NB4 (cell line): ENCODE measurements at regions not wholly inside any gene's neighbourhood (a gene's known extent, or its start where the extent isn't known, plus 50 kb on each side); places are given as distances from the start of the nearest gene placed in this dataset.

Experiments used
- DNase-seq: peaks from one replicate; pipeline ENCODE4 v3.0.0; 2010; ENCODE audit warnings: low read depth
- H3K4me3 ChIP-seq: one replicate; pipeline ENCODE4 v1.5.1; 2011; ENCODE audit warnings: mild to moderate bottlenecking, low read depth, low read length, moderate library complexity
- MAX ChIP-seq: IDR thresholded peaks from 2 replicates; pipeline ENCODE4 v1.6.1; 2011; ENCODE audit warnings: low read depth, low read length
- MYC ChIP-seq: IDR thresholded peaks from 2 replicates; pipeline ENCODE4 v1.6.1; 2011; ENCODE audit warnings: low read depth, low read length
- POLR2A ChIP-seq: IDR thresholded peaks from 2 replicates; pipeline ENCODE4 v1.6.1; 2011; ENCODE audit warnings: mild to moderate bottlenecking; ENCODE audit not compliant: insufficient read length; ENCODE audit errors: extremely low read depth
- TF ChIP-seq, protein P1 (sequence below): IDR thresholded peaks from one replicate; pipeline ENCODE4 v1.5.1; 2012; ENCODE audit warnings: low read depth, low read length

DNA sequence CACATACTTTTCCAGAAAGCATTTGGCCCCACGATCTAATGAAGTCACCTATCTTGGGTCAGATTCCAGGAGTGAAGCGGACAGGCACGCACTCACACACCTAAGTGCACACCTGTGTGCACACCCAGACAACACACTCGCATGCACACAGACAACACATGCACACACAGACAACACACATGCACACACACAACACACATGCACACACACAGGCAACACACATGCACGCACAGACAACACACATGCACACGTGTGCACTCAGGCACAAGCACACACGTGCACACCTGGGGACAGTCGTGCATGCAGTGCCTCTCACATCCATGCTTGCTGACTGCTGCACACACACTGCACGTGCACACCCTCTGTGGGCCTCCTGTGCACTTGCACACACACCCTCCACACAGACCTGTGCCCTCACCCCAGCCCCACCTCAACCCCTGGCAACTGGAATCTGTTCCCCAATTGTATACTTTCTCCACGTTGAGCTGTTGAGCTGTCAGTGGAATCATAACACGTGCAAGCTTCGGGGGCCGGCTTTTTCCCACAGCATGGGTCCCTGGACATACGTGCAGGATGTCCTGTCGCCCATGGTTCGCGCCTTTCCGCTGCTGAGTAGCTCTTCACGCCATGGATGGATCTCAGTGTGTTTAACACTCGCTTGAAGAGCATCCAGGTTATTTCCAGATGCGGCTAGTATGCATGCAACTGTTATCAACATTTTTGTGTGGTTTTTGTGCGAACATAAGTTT lies 55.3 kb upstream of the CFAP46 start:
- TF ChIP-seq MYC (no peak), MAX (no peak), POLR2A (no peak)
- TF ChIP-seq, protein P1, sequence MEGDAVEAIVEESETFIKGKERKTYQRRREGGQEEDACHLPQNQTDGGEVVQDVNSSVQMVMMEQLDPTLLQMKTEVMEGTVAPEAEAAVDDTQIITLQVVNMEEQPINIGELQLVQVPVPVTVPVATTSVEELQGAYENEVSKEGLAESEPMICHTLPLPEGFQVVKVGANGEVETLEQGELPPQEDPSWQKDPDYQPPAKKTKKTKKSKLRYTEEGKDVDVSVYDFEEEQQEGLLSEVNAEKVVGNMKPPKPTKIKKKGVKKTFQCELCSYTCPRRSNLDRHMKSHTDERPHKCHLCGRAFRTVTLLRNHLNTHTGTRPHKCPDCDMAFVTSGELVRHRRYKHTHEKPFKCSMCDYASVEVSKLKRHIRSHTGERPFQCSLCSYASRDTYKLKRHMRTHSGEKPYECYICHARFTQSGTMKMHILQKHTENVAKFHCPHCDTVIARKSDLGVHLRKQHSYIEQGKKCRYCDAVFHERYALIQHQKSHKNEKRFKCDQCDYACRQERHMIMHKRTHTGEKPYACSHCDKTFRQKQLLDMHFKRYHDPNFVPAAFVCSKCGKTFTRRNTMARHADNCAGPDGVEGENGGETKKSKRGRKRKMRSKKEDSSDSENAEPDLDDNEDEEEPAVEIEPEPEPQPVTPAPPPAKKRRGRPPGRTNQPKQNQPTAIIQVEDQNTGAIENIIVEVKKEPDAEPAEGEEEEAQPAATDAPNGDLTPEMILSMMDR: no peak
- no peak overlapping the region for H3K4me3 ChIP-seq
- DNase-seq: no peak

GRCh38 chr10:132996603-132997343 lies 54.4 kb upstream of the CFAP46 start:
- H3K4me3 ChIP-seq: no peak overlapping the region
- no peak for DNase-seq
- no peak for TF ChIP-seq POLR2A
- TF ChIP-seq, protein P1: no peak

GRCh38 chr10:132995909-132996602 lies 53.7 kb upstream of the CFAP46 start:
- DNase-seq: no peak
- H3K4me3 ChIP-seq: no peak overlapping the region
- TF ChIP-seq POLR2A: no peak
- TF ChIP-seq MYC: no peak
- no peak for TF ChIP-seq MAX
- TF ChIP-seq, protein P1: no peak

GRCh38 chr10:132994811-132995210 lies 52.4 kb upstream of the CFAP46 start:
- TF ChIP-seq MYC (no peak), POLR2A (no peak), MAX (no peak)
- TF ChIP-seq, protein P1: no peak
- no peak for DNase-seq
- H3K4me3 ChIP-seq: no peak overlapping the region

DNA sequence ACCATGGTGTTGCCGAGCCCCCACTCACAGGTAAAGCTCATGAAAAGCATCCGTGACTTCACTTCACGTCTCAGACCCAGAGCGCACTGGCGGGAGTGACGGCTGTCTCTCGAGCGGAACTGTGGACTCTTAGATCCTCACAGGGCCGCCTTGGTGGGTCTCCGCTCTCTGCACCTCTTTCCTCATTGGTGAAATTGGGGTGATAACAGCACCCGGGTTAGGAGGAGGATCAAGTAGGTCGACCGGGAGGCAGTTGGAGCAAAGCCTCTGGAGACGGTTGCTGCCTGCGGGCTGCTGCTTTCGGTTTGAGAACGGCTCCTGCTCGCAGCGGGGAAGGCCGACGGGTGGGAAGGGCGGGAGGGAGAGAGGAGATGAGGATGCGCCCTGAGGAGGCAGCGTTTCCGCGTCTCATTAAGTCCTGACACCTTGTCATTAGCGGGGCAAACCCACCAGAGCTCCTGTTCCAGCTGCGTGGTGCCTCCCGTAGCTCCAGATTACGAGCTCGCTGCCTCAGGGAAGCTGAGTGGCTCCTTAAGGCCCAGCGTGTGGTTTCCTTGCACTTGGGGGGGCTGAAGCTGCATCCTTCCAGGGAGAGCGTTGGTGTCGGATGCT lies 51.9 kb upstream of the CFAP46 start:
- H3K4me3 ChIP-seq: no peak overlapping the region
- no peak for DNase-seq
- TF ChIP-seq POLR2A: no peak
- no peak for TF ChIP-seq MAX
- TF ChIP-seq, protein P1: no peak
- TF ChIP-seq MYC: no peak
